ENCODE measurements at regions not wholly inside any gene's neighbourhood (a gene's known extent, or its start where the extent isn't known, plus 50 kb on each side); places are given as distances from the start of the nearest gene placed in this dataset.

DNA sequence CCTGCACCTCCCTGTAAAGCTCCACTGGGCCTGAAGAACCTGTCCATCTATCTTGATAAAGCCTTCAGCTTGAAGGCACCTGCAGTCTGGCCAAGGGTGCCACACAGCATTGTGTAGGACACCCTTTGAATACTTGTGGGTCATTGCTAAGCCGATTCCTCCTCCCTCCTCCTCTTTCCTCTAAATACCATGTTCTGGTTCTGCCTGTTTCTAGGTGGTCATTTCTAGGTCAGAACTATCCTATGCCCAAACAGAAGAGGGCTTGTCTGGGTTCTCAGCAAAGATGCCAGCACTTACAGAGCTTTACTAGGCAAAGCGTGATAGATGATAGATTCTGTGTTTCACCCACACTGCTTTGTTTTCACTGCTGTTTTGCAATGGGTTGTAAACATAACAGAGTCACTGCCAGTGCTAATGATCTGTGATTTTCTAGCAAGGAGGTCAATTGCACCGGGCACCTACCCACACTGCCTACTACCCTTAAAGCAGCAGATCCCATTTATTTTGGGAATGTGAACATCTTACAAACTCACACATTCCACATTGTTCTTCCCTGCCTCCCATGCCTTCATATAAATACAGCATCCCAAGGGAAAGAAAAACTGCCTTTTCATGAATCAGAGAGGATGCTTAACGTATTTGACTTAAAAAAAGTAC lies 279.1 kb upstream of the PITRM1 start:
- TF ChIP-seq, protein P1, sequence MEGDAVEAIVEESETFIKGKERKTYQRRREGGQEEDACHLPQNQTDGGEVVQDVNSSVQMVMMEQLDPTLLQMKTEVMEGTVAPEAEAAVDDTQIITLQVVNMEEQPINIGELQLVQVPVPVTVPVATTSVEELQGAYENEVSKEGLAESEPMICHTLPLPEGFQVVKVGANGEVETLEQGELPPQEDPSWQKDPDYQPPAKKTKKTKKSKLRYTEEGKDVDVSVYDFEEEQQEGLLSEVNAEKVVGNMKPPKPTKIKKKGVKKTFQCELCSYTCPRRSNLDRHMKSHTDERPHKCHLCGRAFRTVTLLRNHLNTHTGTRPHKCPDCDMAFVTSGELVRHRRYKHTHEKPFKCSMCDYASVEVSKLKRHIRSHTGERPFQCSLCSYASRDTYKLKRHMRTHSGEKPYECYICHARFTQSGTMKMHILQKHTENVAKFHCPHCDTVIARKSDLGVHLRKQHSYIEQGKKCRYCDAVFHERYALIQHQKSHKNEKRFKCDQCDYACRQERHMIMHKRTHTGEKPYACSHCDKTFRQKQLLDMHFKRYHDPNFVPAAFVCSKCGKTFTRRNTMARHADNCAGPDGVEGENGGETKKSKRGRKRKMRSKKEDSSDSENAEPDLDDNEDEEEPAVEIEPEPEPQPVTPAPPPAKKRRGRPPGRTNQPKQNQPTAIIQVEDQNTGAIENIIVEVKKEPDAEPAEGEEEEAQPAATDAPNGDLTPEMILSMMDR (IDR thresholded peaks at IDR 0.05; ENCODE audit: extremely low read depth in 1 of 2, insufficient read depth in 1 of 2, low read depth in 1 of 2, low read length in 2 of 2) = no peak
- TF ChIP-seq EZH2 (IDR thresholded peaks at IDR 0.05; ENCODE audit: borderline replicate concordance, low read depth, low read length, severe bottlenecking) (no peak), POLR2A (IDR thresholded peaks at IDR 0.05; ENCODE audit: low read depth, low read length) (no peak)
- TF ChIP-seq, protein P2, sequence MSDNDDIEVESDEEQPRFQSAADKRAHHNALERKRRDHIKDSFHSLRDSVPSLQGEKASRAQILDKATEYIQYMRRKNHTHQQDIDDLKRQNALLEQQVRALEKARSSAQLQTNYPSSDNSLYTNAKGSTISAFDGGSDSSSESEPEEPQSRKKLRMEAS (IDR thresholded peaks at IDR 0.05; ENCODE audit: insufficient read depth, insufficient read length) = no peak
